GM21737 (cell line): ENCODE measurements at regions not wholly inside any gene's neighbourhood (a gene's known extent, or its start where the extent isn't known, plus 50 kb on each side); places are given as distances from the start of the nearest gene placed in this dataset.
"Not testable (repeated sequence)": the region's sequence is repeated elsewhere in the genome, so short reads cannot be mapped to it uniquely, and the experiment has no call there.

Source experiments
- ATAC-seq: cut with Tn5 transposase; IDR thresholded peaks from one replicate; pipeline ENCODE4 v1.9.1; 2021; ENCODE audit warnings: mild to moderate bottlenecking, moderate library complexity; ENCODE audit not compliant: unreplicated experiment

DNA sequence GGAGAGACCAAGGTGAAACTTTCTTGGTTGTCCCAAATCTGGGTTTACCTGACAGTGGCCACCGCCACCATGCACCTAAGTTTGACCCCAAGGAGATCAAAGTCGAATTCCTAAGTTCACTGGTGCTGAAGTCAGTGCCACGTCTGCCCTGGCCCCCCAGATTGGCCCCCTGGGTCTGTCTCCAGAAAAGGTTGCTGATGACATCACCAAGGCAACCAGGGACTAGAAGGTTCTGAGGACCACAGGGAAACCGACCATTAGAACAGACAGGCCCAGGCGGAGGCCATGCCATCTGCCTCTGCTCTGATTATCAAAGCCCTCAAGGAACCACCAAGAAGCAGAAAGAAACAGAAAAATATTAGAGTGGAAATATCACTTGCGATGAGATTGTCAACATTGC, 91.2 kb downstream of the DLL1 start:
- ATAC-seq, result no peak

DNA sequence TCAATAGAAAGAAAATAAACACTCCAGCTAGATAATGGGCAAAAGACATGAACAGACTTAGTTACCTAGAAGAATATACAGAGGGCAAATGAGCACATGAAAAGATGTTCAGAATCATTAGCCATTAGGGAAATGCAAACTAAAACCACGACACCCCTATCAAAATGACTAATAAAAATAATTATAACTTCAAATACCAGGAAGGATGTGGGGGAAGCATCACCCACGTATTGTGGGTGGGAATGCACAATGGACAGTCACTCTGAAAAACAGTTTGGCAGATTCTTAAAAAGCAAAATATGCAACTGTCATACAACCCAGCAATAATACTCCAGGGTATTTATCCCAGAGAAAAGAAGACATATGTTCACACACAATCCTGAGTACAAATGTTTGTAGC, 92.6 kb downstream of the DLL1 start:
- no peak for ATAC-seq

GRCh38 chr6:170193326-170193821, 97.5 kb downstream of the DLL1 start:
- ATAC-seq, result no peak

DNA sequence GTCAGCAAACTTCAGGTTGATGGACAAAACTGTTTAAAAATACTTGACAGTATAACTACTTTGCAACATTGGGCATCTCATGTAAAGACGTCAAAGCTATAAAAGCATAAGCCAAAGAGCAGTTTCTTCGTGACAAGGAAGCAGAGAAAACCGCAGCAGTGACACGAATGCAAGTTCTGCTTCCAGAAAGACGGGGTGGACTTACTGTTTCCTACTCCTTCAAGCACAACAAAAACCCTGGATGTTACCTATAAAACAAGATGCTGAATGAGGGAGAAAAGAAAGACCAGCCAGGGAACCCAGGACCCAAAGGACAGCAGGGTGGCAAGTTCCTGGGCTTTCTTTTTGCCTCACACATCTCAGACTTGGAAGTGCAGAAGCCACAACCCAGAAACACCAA, 98.0 kb downstream of the DLL1 start:
- ATAC-seq, result no peak

DNA sequence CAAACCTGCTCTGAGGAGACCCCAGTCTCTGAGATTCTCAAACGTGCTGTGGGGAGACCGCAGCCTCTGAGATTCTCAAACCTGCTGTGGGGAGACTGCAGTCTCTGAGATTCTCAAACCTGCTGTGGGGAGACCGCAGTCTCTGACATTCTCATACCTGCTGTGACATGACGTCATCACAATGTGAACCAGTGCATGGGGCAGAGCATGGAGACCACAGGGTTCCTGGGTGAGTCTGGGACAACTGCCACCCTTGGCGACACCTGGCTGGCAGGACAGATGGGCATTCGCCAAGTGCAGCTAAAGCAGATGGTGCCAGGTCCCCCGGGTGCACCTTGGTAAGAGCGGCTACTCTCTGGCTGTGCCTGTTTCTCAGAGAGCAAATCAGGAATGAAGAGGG, 98.8 kb downstream of the DLL1 start:
- not testable (repeated sequence) for ATAC-seq

GRCh38 chr6:170190046-170190445, 100.8 kb downstream of the DLL1 start:
- no peak for ATAC-seq

GRCh38 chr6:170189236-170189635, 101.6 kb downstream of the DLL1 start:
- no peak for ATAC-seq

GRCh38 chr6:170188571-170189001, 102.3 kb downstream of the DLL1 start:
- no peak for ATAC-seq

DNA sequence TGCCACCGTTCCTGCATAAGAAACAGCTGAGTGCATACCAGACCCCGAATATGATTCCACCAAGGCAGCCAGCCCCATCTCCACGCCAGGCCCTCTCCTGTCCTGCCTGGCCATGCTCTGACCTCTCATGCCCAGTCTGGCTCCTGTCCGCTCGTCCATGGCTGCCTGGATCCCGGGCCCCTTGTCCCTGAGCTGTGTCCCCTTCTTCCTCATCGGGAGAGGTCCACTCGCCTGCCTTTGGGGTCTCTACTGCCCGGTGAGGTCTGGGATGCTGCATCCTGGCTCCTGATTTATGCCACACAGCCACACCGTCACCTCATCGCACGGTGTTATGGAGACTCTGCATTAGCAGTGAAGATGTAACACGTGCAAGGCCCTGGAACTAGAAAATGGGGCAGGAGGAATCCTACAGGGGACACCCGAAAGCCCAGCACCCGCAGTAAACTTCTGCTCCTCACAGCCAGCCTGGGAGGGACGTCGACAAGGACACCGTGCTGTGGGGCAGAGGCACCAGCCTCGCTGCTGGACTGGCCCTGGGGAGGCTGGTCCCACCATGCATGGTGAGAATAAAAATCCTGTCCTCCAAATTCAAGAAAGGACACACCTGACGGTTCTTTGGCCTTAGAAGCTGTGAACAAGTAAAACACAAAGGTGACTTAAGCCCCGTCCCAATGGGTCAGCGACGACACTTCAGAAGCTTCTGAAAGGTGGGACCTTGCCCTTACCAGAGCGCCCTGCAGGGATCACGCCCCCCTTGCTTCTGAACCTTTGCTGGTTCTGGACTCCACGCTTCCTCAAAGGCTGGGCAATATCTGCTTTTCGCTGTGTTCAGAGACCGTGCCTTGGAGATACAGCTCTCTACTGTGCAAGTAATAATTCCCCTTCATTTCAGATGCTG, 103.0 kb downstream of the DLL1 start:
- ATAC-seq, result no peak

- ATAC-seq, result no peak
These were observed 103.8 kb downstream of the DLL1 start for GRCh38 chr6:170186941-170187668.

- ATAC-seq, result no peak
These were observed 104.6 kb downstream of the DLL1 start for GRCh38 chr6:170186006-170186935.

GRCh38 chr6:170185175-170185978, 105.5 kb downstream of the DLL1 start:
- ATAC-seq, result no peak

GRCh38 chr6:170184316-170184715, 106.6 kb downstream of the DLL1 start:
- no peak for ATAC-seq

GRCh38 chr6:170183521-170183920, 107.4 kb downstream of the DLL1 start:
- no peak for ATAC-seq

DNA sequence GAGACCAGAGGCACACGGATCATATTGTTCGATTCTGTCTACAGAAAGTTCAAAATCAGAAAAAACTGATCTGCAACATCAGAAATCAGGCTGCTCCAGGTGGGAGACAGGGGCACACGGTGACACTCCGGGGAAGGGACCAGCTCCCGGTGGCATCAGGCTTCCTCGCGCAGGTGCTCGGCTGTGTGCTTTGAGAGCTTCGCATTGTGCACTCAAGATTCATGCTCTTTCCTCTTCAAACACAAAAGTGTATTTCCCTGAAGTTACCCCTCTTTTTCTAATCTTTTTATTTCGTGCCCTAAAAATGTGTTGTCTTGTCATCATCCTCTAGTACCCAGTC, 108.1 kb downstream of the DLL1 start:
- ATAC-seq, result no peak

GRCh38 chr6:170182093-170182780, 108.6 kb downstream of the DLL1 start:
- ATAC-seq, result no peak

DNA sequence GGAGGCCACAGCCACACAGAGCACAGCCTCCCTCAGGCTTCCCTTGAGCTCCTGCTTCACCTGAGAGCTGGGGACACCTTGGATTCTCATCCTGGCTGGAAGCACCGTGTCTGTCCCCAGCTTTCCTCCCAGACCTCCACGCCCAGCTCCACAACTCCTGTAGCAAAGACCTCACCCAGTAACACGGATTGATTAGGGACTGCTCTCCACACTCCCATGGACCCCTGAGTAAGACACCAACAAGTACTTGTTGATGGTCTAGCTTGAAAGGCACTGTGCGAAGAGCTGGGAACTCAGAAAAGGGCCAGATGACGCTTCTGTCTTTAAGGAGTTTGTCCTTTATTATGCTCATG, 109.6 kb downstream of the DLL1 start:
- no peak for ATAC-seq

GRCh38 chr6:170180671-170181337, 110.1 kb downstream of the DLL1 start:
- ATAC-seq, result no peak
